GM23338 (cell line): ENCODE measurements at regions not wholly inside any gene's neighbourhood (a gene's known extent, or its start where the extent isn't known, plus 50 kb on each side); places are given as distances from the start of the nearest gene placed in this dataset.

ENCODE experiments used
- ETS1 ChIP-seq: IDR thresholded peaks from 2 replicates; pipeline ENCODE4 v1.6.1; 2016; ENCODE audit warnings: antibody characterized with exemption
- EZH2 ChIP-seq: fragments of 200-600 bp; sonication (generic); IDR thresholded peaks from one replicate; pipeline ENCODE4 v1.8.0; 2017; ENCODE audit warnings: antibody characterized with exemption, mild to moderate bottlenecking, low read depth; ENCODE audit not compliant: unreplicated experiment
- EZH2phosphoT487 ChIP-seq: fragments of 200-600 bp; sonication (generic); IDR thresholded peaks from one replicate; pipeline ENCODE4 v1.8.1; 2018; ENCODE audit warnings: antibody characterized with exemption; ENCODE audit not compliant: unreplicated experiment
- JUNB ChIP-seq: IDR thresholded peaks from one replicate; pipeline ENCODE4 v1.6.1; 2016; ENCODE audit warnings: antibody characterized with exemption; ENCODE audit not compliant: unreplicated experiment
- REST ChIP-seq: IDR thresholded peaks from one replicate; pipeline ENCODE4 v1.6.1; 2018; ENCODE audit warnings: antibody characterized with exemption; ENCODE audit not compliant: unreplicated experiment
- ZNF331 ChIP-seq: fragments of 250-450 bp; sonication (Bioruptor Pico); IDR thresholded peaks from 2 replicates; pipeline ENCODE4 v1.5.0; 2020; ENCODE audit warnings: low read depth, mild to moderate bottlenecking, moderate library complexity
- ZNF462 ChIP-seq: fragments of 250-450 bp; sonication (Bioruptor Pico); IDR thresholded peaks from 2 replicates; pipeline ENCODE4 v1.5.0; 2020; ENCODE audit warnings: mild to moderate bottlenecking, moderate library complexity

- TF ChIP-seq ZNF462 (no peak), ZNF331 (no peak), EZH2 (no peak), REST (no peak), JUNB (no peak), ETS1 (no peak), EZH2phosphoT487 (no peak)
These were observed 123.4 kb downstream of the CEBPB start (continued) for GRCh38 chr20:50313827-50314677.
